GM23248 (cell line): ENCODE measurements at regions not wholly inside any gene's neighbourhood (a gene's known extent, or its start where the extent isn't known, plus 50 kb on each side); places are given as distances from the start of the nearest gene placed in this dataset.
A peak's percentile ranks its signal among the peaks of the same experiment; 100 is the strongest.

Source experiments
- DNase-seq: peaks from one replicate; pipeline ENCODE4 v3.0.0-alpha.2; 2015
- H2AFZ ChIP-seq: fragments of 200-600 bp; sonication (generic); 2 replicates; pipeline ENCODE4 v1.6.1; 2016; ENCODE audit warnings: antibody characterized with exemption
- H3F3A ChIP-seq: fragments of 200-600 bp; sonication (generic); 2 replicates; pipeline ENCODE4 v1.6.1; 2016; ENCODE audit warnings: mild to moderate bottlenecking, antibody characterized with exemption, mixed run types; ENCODE audit not compliant: insufficient read depth
- H3K27ac ChIP-seq: fragments of 200-600 bp; sonication (generic); 2 replicates; pipeline ENCODE4 v1.5.1; 2016; ENCODE audit warnings: mild to moderate bottlenecking
- H3K27me3 ChIP-seq: fragments of 200-600 bp; sonication (generic); replicated peaks from 2 replicates; pipeline ENCODE4 v1.6.1; 2016; ENCODE audit warnings: mild to moderate bottlenecking; ENCODE audit not compliant: insufficient read depth
- H3K36me3 ChIP-seq: fragments of 200-600 bp; sonication (generic); 2 replicates; pipeline ENCODE4 v1.6.1; 2016; ENCODE audit warnings: low read depth, mild to moderate bottlenecking
- H3K4me1 ChIP-seq: fragments of 200-600 bp; sonication (generic); 2 replicates; pipeline ENCODE4 v1.6.1; 2016; ENCODE audit warnings: mild to moderate bottlenecking; ENCODE audit not compliant: insufficient read depth
- H3K4me2 ChIP-seq: fragments of 200-600 bp; sonication (generic); one replicate; pipeline ENCODE4 v1.6.1; 2016; ENCODE audit warnings: mild to moderate bottlenecking; ENCODE audit not compliant: unreplicated experiment
- H3K4me3 ChIP-seq: fragments of 200-600 bp; sonication (generic); 2 replicates; pipeline ENCODE4 v1.5.1; 2016; ENCODE audit warnings: mild to moderate bottlenecking
- H3K79me2 ChIP-seq: fragments of 200-600 bp; sonication (generic); 2 replicates; pipeline ENCODE4 v1.6.1; 2016; ENCODE audit warnings: mild to moderate bottlenecking; ENCODE audit not compliant: insufficient read depth
- H3K9ac ChIP-seq: fragments of 200-600 bp; sonication (generic); 2 replicates; pipeline ENCODE4 v1.6.1; 2016; ENCODE audit warnings: mild to moderate bottlenecking
- H3K9me2 ChIP-seq: fragments of 200-600 bp; sonication (generic); 2 replicates; pipeline ENCODE4 v1.6.1; 2016; ENCODE audit warnings: mixed run types, mild to moderate bottlenecking, moderate library complexity; ENCODE audit not compliant: insufficient read depth
- H3K9me3 ChIP-seq: fragments of 200-600 bp; sonication (generic); one replicate; pipeline ENCODE4 v1.6.1; 2017; ENCODE audit warnings: low read depth
- H4K20me1 ChIP-seq: fragments of 200-600 bp; sonication (generic); 2 replicates; pipeline ENCODE4 v1.6.0; 2016; ENCODE audit not compliant: insufficient read depth
- EZH2 ChIP-seq: fragments of 200-600 bp; sonication (generic); IDR thresholded peaks from 2 replicates; pipeline ENCODE4 v1.6.1; 2018; ENCODE audit warnings: antibody characterized with exemption, mild to moderate bottlenecking; ENCODE audit not compliant: insufficient read depth, poor library complexity, severe bottlenecking
- EZH2phosphoT487 ChIP-seq: fragments of 200-600 bp; sonication (generic); IDR thresholded peaks from 2 replicates; pipeline ENCODE4 v1.6.1; 2018; ENCODE audit warnings: antibody characterized with exemption, moderate library complexity, mild to moderate bottlenecking, low read depth; ENCODE audit not compliant: insufficient read depth
- WGBS, 2 experiments: methylation state at CpG; one replicate each; pipeline ENCODE4 v1.1.6; 2015 to 2017; ENCODE audit warnings: low lambda C conversion rate in 2 of 2, low coverage in 1 of 2; ENCODE audit errors: missing lambda C conversion rate in 2 of 2; 5-methylcytosine and 5-hydroxymethylcytosine counted together
- in situ Hi-C: fragments of 300-500 bp; cut with MboI; formaldehyde crosslinking; loops from 2 replicates; pipeline ENCODE4 v1.15.0; 2020

DNA sequence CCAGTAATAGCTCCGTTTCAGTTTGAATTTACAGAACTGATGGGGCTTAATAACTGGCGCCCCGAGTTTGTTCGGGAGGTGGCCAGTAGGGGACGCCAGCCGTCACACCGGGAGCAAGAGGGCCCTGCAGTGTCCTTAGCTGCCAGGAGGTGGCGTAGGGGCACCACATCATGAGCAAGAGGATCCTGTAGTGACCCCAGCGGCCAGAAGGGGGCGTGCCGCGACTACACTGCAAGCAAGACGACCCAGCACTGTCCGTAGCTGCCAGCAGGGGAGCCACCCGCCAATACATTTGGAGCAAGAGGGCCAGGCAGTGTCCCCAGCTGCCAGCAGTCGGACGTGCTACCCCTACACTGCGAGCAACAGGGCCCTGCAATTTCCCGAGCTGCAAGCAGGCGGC, 663.7 kb upstream of the B3GAT1 start:
- H3K4me1 ChIP-seq: no peaks in the 10 kb centered on the region
- H3K9ac ChIP-seq: no peak overlapping the region
- no peaks in the 10 kb centered on the region for H3K79me2 ChIP-seq
- DNase-seq: peak; percentile 57
- H2AFZ ChIP-seq: no peak overlapping the region
- in situ Hi-C loops: no loop called here
- no peaks in the 10 kb centered on the region for H3K9me3 ChIP-seq
- no peaks in the 10 kb centered on the region for H3K9me2 ChIP-seq
- 65 to 67% methylated on average over 19 to 20 of the region's 20 CpGs for WGBS, 2 experiments
- no peak overlapping the region for H3K4me2 ChIP-seq
- no peak overlapping the region for H3K4me3 ChIP-seq
- H3K36me3 ChIP-seq: no peaks in the 10 kb centered on the region
- H3F3A ChIP-seq: no peaks in the 10 kb centered on the region
- H3K27me3 ChIP-seq: no peaks in the 10 kb centered on the region
- TF ChIP-seq EZH2 (no peak), EZH2phosphoT487 (no peak)
- no peaks in the 10 kb centered on the region for H4K20me1 ChIP-seq
- no peak overlapping the region for H3K27ac ChIP-seq

- H3K4me2 ChIP-seq: no peak overlapping the region
- no peaks in the 10 kb centered on the region for H3K4me1 ChIP-seq
- no peaks in the 10 kb centered on the region for H3K27me3 ChIP-seq
- H3K79me2 ChIP-seq: no peaks in the 10 kb centered on the region
- no peaks in the 10 kb centered on the region for H3K9me3 ChIP-seq
- in situ Hi-C loops: no loop called here
- WGBS, 2 experiments: 49% methylated on average over 5 of the region's 5 CpGs
- H4K20me1 ChIP-seq: no peaks in the 10 kb centered on the region
- H3K9ac ChIP-seq: no peak overlapping the region
- H3K4me3 ChIP-seq: no peak overlapping the region
- H3K27ac ChIP-seq: no peak overlapping the region
- no peaks in the 10 kb centered on the region for H3K36me3 ChIP-seq
- H3F3A ChIP-seq: no peaks in the 10 kb centered on the region
- no peak for DNase-seq
- H2AFZ ChIP-seq: no peak overlapping the region
- no peaks in the 10 kb centered on the region for H3K9me2 ChIP-seq
- TF ChIP-seq EZH2phosphoT487 (no peak), EZH2 (no peak)
Measured at GRCh38 chr11:135074397-135074998, 662.5 kb upstream of the B3GAT1 start.

DNA sequence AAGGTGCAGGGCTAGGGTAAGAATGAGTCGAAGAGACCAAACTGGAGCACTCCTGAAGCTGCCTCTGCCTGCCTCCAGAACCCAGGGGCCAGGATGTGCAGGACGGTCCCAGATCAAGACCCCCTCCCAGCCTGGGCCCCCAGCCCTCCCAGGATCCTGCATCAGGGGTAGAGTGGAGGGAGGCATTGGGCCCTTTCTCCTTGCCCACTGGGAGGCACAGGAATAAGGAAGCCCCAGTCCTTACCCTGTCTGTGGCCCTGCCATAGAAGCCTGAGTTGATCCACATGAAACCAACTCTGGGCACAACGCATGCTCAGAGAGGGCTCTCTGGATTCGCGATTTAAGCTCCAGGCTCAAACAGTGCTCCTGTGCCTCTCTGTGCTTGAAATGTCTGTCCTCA, 661.8 kb upstream of the B3GAT1 start:
- Histone ChIP-seq H3K9ac (no peak overlapping the region), H2AFZ (no peak overlapping the region), H3K4me2 (no peak overlapping the region), H4K20me1 (no peaks in the 10 kb centered on the region), H3K9me3 (no peaks in the 10 kb centered on the region), H3K36me3 (no peaks in the 10 kb centered on the region), H3K79me2 (no peaks in the 10 kb centered on the region), H3K27ac (no peak overlapping the region), H3F3A (no peaks in the 10 kb centered on the region), H3K4me1 (no peaks in the 10 kb centered on the region), H3K27me3 (no peaks in the 10 kb centered on the region), H3K9me2 (no peaks in the 10 kb centered on the region), H3K4me3 (no peak overlapping the region)
- in situ Hi-C loops: no loop called here
- no peak for TF ChIP-seq EZH2phosphoT487
- no peak for TF ChIP-seq EZH2
- WGBS, 2 experiments: 55 to 56% methylated on average over 5 of the region's 5 CpGs
- DNase-seq: no peak

DNA sequence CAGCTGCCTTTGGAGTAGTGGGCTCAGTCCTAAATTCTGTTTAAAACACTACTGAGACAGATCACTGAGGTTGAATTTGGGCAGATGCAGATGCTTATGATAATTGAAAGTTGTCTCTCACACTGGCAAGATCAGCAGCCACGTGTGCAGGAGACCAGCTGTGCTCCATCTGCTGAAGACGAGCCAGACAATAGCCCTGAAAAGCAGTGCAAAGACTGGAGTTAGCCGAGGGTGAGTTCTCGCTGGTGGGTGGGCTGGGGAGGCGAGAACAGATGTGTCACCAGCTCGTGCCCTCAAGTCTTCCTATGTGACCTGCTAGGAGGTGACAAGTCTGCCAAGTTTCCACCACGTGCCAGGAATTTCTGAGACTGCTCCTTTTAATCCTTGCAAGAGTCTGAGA, 661.3 kb upstream of the B3GAT1 start:
- H3K9ac ChIP-seq: no peak overlapping the region
- no peak overlapping the region for H3K4me2 ChIP-seq
- H3K9me2 ChIP-seq: no peaks in the 10 kb centered on the region
- no peaks in the 10 kb centered on the region for H3F3A ChIP-seq
- H3K79me2 ChIP-seq: no peaks in the 10 kb centered on the region
- H3K27ac ChIP-seq: no peak overlapping the region
- H3K4me3 ChIP-seq: no peak overlapping the region
- no peaks in the 10 kb centered on the region for H3K36me3 ChIP-seq
- H4K20me1 ChIP-seq: no peaks in the 10 kb centered on the region
- no peaks in the 10 kb centered on the region for H3K27me3 ChIP-seq
- in situ Hi-C loops: no loop called here
- H3K9me3 ChIP-seq: no peaks in the 10 kb centered on the region
- WGBS, 2 experiments: 4 to 5% methylated on average over 7 of the region's 7 CpGs
- DNase-seq: no peak
- TF ChIP-seq EZH2 (no peak), EZH2phosphoT487 (no peak)
- H2AFZ ChIP-seq: no peak overlapping the region
- H3K4me1 ChIP-seq: no peaks in the 10 kb centered on the region

DNA sequence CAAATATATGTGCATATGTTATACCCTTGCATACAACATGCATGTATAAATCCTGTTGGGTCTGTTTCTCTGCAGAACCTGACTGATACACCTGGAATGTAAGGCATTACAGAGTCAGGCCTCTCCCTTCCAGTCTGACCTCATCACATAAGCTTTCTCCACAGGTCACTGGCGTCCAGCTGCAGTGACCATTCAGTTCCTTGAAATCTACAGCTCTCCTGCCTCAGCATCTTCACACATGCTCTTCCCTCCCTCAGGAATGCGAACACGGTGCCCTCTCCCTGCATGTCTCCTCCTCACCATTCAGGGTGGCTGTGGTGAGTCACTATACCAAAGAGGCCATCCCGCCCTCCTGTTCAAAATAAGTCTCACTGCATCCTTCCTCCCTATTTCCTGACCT, 657.8 kb upstream of the B3GAT1 start:
- no peak overlapping the region for H3K9ac ChIP-seq
- no peak overlapping the region for H2AFZ ChIP-seq
- no peaks in the 10 kb centered on the region for H3K36me3 ChIP-seq
- no peak overlapping the region for H3K4me2 ChIP-seq
- TF ChIP-seq EZH2phosphoT487: no peak
- no peak for TF ChIP-seq EZH2
- H3K9me3 ChIP-seq: no peaks in the 10 kb centered on the region
- H4K20me1 ChIP-seq: no peaks in the 10 kb centered on the region
- H3K9me2 ChIP-seq: no peaks in the 10 kb centered on the region
- no peaks in the 10 kb centered on the region for H3K27me3 ChIP-seq
- H3K79me2 ChIP-seq: no peaks in the 10 kb centered on the region
- H3K27ac ChIP-seq: no peak overlapping the region
- H3K4me3 ChIP-seq: no peak overlapping the region
- H3K4me1 ChIP-seq: no peaks in the 10 kb centered on the region
- H3F3A ChIP-seq: no peaks in the 10 kb centered on the region
- 50 to 54% methylated on average over 4 of the region's 4 CpGs for WGBS, 2 experiments
- peak; percentile 14 for DNase-seq
- in situ Hi-C loops: no loop called here
